ENCODE measurements at regions not wholly inside any gene's neighbourhood (a gene's known extent, or its start where the extent isn't known, plus 50 kb on each side); places are given as distances from the start of the nearest gene placed in this dataset.
"Not testable (repeated sequence)": the region's sequence is repeated elsewhere in the genome, so short reads cannot be mapped to it uniquely, and the experiment has no call there.

- Mint-ChIP-seq H3K36me3 (ENCODE audit: low read depth) (no peaks in the 10 kb centered on the region), H3K4me3 (no peak overlapping the region), H3K9me3 (peaks cover 10% of the 10 kb centered on the region), H3K4me1 (no peaks in the 10 kb centered on the region), H3K27me3 (no peaks in the 10 kb centered on the region), H3K27ac (no peak overlapping the region)
- POLR2A ChIA-PET: no interaction called here
- CTCF ChIA-PET: no interaction called here
- DNase-seq: no peak
Observed at GRCh38 chr1:191016765-191017164, 539.1 kb upstream of the BRINP3 start.

GRCh38 chr1:191022856-191023255 lies 545.2 kb upstream of the BRINP3 start:
- CTCF ChIA-PET: no interaction called here
- no peak overlapping the region for H3K27ac Mint-ChIP-seq

GRCh38 chr1:191025896-191026642 lies 548.4 kb upstream of the BRINP3 start:
- Mint-ChIP-seq H3K9me3 (peaks cover 23% of the 10 kb centered on the region), H3K4me3 (no peak overlapping the region), H3K4me1 (no peaks in the 10 kb centered on the region), H3K36me3 (ENCODE audit: low read depth) (no peaks in the 10 kb centered on the region), H3K27ac (no peak overlapping the region), H3K27me3 (no peaks in the 10 kb centered on the region)
- DNase-seq: no peak
- ChIA-PET CTCF (no interaction called here), POLR2A (no interaction called here)

More at GRCh38 chr1:191022856-191023255, 545.2 kb upstream of the BRINP3 start:
- Mint-ChIP-seq H3K4me3 (no peak overlapping the region), H3K36me3 (ENCODE audit: low read depth) (no peaks in the 10 kb centered on the region), H3K27me3 (no peaks in the 10 kb centered on the region), H3K9me3 (peaks cover 14% of the 10 kb centered on the region), H3K4me1 (no peaks in the 10 kb centered on the region)
- POLR2A ChIA-PET: no interaction called here
- DNase-seq: no peak

- Mint-ChIP-seq H3K4me1 (no peaks in the 10 kb centered on the region), H3K36me3 (ENCODE audit: low read depth) (no peaks in the 10 kb centered on the region), H3K27ac (no peak overlapping the region), H3K9me3 (peaks cover 23% of the 10 kb centered on the region), H3K4me3 (no peak overlapping the region), H3K27me3 (no peaks in the 10 kb centered on the region)
- POLR2A ChIA-PET: no interaction called here
- no peak for DNase-seq
- CTCF ChIA-PET: no interaction called here
Observed at GRCh38 chr1:191026828-191027227, 549.2 kb upstream of the BRINP3 start.

- Mint-ChIP-seq H3K27ac (no peak overlapping the region), H3K27me3 (no peaks in the 10 kb centered on the region), H3K4me1 (no peaks in the 10 kb centered on the region), H3K36me3 (ENCODE audit: low read depth) (no peaks in the 10 kb centered on the region), H3K4me3 (no peak overlapping the region), H3K9me3 (peaks cover 9% of the 10 kb centered on the region)
- ChIA-PET CTCF (no interaction called here), POLR2A (no interaction called here)
- DNase-seq: no peak
Observed at GRCh38 chr1:191034132-191034531, 556.5 kb upstream of the BRINP3 start.

- no peak for DNase-seq
- no peaks in the 10 kb centered on the region for H3K27me3 Mint-ChIP-seq
- peaks cover 8% of the 10 kb centered on the region for H3K9me3 Mint-ChIP-seq
- no peak overlapping the region for H3K4me3 Mint-ChIP-seq
- H3K27ac Mint-ChIP-seq: no peak overlapping the region
- POLR2A ChIA-PET: no interaction called here
- no peaks in the 10 kb centered on the region for H3K4me1 Mint-ChIP-seq
- CTCF ChIA-PET: no interaction called here
- no peaks in the 10 kb centered on the region for H3K36me3 Mint-ChIP-seq (ENCODE audit: low read depth)
Observed at GRCh38 chr1:191043066-191043465, 565.4 kb upstream of the BRINP3 start.

- Mint-ChIP-seq H3K4me3 (no peak overlapping the region), H3K9me3 (peaks cover 8% of the 10 kb centered on the region), H3K27me3 (no peaks in the 10 kb centered on the region), H3K36me3 (ENCODE audit: low read depth) (no peaks in the 10 kb centered on the region), H3K4me1 (no peaks in the 10 kb centered on the region), H3K27ac (no peak overlapping the region)
- ChIA-PET CTCF (no interaction called here), POLR2A (no interaction called here)
- no peak for DNase-seq
Observed at GRCh38 chr1:191049781-191050180, 572.1 kb upstream of the BRINP3 start.

GRCh38 chr1:191052888-191053287 lies 575.2 kb upstream of the BRINP3 start:
- CTCF ChIA-PET: no interaction called here
- peaks cover 8% of the 10 kb centered on the region for H3K9me3 Mint-ChIP-seq
- no peak for DNase-seq
- no peak overlapping the region for H3K4me3 Mint-ChIP-seq
- no peaks in the 10 kb centered on the region for H3K27me3 Mint-ChIP-seq
- no peak overlapping the region for H3K27ac Mint-ChIP-seq
- no peaks in the 10 kb centered on the region for H3K4me1 Mint-ChIP-seq
- no peaks in the 10 kb centered on the region for H3K36me3 Mint-ChIP-seq (ENCODE audit: low read depth)
- POLR2A ChIA-PET: no interaction called here

GRCh38 chr1:191065346-191065745 lies 587.7 kb upstream of the BRINP3 start:
- peaks cover 18% of the 10 kb centered on the region for H3K9me3 Mint-ChIP-seq
- ChIA-PET POLR2A (no interaction called here), CTCF (no interaction called here)
- no peaks in the 10 kb centered on the region for H3K27me3 Mint-ChIP-seq
- H3K27ac Mint-ChIP-seq: no peak overlapping the region
- H3K4me3 Mint-ChIP-seq: no peak overlapping the region
- H3K4me1 Mint-ChIP-seq: no peaks in the 10 kb centered on the region
- H3K36me3 Mint-ChIP-seq (ENCODE audit: low read depth): no peaks in the 10 kb centered on the region
- no peak for DNase-seq

GRCh38 chr1:191065771-191066170 lies 588.1 kb upstream of the BRINP3 start:
- Mint-ChIP-seq H3K4me1 (no peaks in the 10 kb centered on the region), H3K36me3 (ENCODE audit: low read depth) (no peaks in the 10 kb centered on the region), H3K27me3 (no peaks in the 10 kb centered on the region), H3K27ac (no peak overlapping the region), H3K4me3 (no peak overlapping the region), H3K9me3 (peaks cover 18% of the 10 kb centered on the region)
- ChIA-PET POLR2A (no interaction called here), CTCF (no interaction called here)
- no peak for DNase-seq

- Mint-ChIP-seq H3K27ac (no peak overlapping the region), H3K4me3 (no peak overlapping the region), H3K4me1 (no peaks in the 10 kb centered on the region), H3K27me3 (no peaks in the 10 kb centered on the region), H3K36me3 (ENCODE audit: low read depth) (no peaks in the 10 kb centered on the region), H3K9me3 (peaks cover 2% of the 10 kb centered on the region)
- no peak for DNase-seq
- CTCF ChIA-PET: no interaction called here
- POLR2A ChIA-PET: no interaction called here
Observed at GRCh38 chr1:191074881-191075280, 597.2 kb upstream of the BRINP3 start.

GRCh38 chr1:191083090-191083489 lies 605.4 kb upstream of the BRINP3 start:
- DNase-seq; H3K27me3 Mint-ChIP-seq; CTCF ChIA-PET; H3K9me3 Mint-ChIP-seq; H3K36me3 Mint-ChIP-seq (ENCODE audit: low read depth); POLR2A ChIA-PET; H3K4me1 Mint-ChIP-seq; H3K27ac Mint-ChIP-seq; H3K4me3 Mint-ChIP-seq: not testable (repeated sequence)

- Mint-ChIP-seq H3K4me1 (no peaks in the 10 kb centered on the region), H3K36me3 (ENCODE audit: low read depth) (no peaks in the 10 kb centered on the region), H3K27me3 (no peaks in the 10 kb centered on the region), H3K27ac (no peak overlapping the region), H3K9me3 (peaks cover 11% of the 10 kb centered on the region), H3K4me3 (no peak overlapping the region)
- no peak for DNase-seq
- ChIA-PET POLR2A (no interaction called here), CTCF (no interaction called here)
Observed at GRCh38 chr1:191085121-191085520, 607.5 kb upstream of the BRINP3 start.

- POLR2A ChIA-PET: no interaction called here
- Mint-ChIP-seq H3K27ac (no peak overlapping the region), H3K9me3 (peaks cover 9% of the 10 kb centered on the region)
Observed at GRCh38 chr1:191086910-191087309, 609.2 kb upstream of the BRINP3 start.

More at GRCh38 chr1:191086910-191087309, 609.2 kb upstream of the BRINP3 start:
- CTCF ChIA-PET: no interaction called here
- H3K27me3 Mint-ChIP-seq: no peaks in the 10 kb centered on the region
- DNase-seq: no peak
- H3K4me1 Mint-ChIP-seq: no peaks in the 10 kb centered on the region
- no peak overlapping the region for H3K4me3 Mint-ChIP-seq
- H3K36me3 Mint-ChIP-seq (ENCODE audit: low read depth): no peaks in the 10 kb centered on the region
